Hepatocyte (in vitro differentiated cells): ENCODE measurements at regions not wholly inside any gene's neighbourhood (a gene's known extent, or its start where the extent isn't known, plus 50 kb on each side); places are given as distances from the start of the nearest gene placed in this dataset.

Experiments used
- EZH2 ChIP-seq: fragments of 200-600 bp; sonication (generic); IDR thresholded peaks from 2 replicates; pipeline ENCODE4 v1.6.1; 2016; ENCODE audit warnings: antibody characterized with exemption, mild to moderate bottlenecking, borderline replicate concordance
- TF ChIP-seq, protein P1 (sequence below): fragments of 200-600 bp; sonication (generic); IDR thresholded peaks from 2 replicates; pipeline ENCODE4 v1.5.1; 2016; ENCODE audit warnings: antibody characterized with exemption, mild to moderate bottlenecking; ENCODE audit not compliant: poor library complexity

GRCh38 chr17:12407495-12408252 is 258.0 kb upstream of the MYOCD start:
- no peak for TF ChIP-seq EZH2
- TF ChIP-seq, protein P1, sequence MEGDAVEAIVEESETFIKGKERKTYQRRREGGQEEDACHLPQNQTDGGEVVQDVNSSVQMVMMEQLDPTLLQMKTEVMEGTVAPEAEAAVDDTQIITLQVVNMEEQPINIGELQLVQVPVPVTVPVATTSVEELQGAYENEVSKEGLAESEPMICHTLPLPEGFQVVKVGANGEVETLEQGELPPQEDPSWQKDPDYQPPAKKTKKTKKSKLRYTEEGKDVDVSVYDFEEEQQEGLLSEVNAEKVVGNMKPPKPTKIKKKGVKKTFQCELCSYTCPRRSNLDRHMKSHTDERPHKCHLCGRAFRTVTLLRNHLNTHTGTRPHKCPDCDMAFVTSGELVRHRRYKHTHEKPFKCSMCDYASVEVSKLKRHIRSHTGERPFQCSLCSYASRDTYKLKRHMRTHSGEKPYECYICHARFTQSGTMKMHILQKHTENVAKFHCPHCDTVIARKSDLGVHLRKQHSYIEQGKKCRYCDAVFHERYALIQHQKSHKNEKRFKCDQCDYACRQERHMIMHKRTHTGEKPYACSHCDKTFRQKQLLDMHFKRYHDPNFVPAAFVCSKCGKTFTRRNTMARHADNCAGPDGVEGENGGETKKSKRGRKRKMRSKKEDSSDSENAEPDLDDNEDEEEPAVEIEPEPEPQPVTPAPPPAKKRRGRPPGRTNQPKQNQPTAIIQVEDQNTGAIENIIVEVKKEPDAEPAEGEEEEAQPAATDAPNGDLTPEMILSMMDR, result no peak
